ENCODE measurements at regions not wholly inside any gene's neighbourhood (a gene's known extent, or its start where the extent isn't known, plus 50 kb on each side); places are given as distances from the start of the nearest gene placed in this dataset.

DNA sequence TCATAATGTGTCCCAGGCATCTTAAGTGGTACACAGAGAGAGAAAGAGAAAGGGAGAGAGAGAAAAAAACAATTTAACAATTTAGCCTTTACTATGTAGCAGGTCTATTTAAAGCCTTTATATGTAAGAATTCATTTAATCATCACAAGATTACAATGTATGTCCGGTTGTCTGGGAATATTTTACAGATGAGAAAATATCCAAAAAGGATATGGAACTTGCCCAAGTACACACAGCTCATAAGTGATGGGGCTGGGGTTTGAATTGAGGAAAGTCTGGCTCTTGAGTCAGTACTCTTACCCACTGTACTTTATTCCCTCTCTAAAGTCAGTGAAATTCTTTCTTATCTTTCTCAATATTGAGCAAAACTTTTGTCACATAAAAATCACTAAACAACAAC is 104.6 kb downstream of the LYPLAL1 start:
- H3K4me3 ChIP-seq (ENCODE audit: insufficient read depth, low read length), result no peak overlapping the region
- no peaks in the 10 kb centered on the region for H3K9me3 ChIP-seq (ENCODE audit: low read depth, low read length)
- TF ChIP-seq, protein P1, sequence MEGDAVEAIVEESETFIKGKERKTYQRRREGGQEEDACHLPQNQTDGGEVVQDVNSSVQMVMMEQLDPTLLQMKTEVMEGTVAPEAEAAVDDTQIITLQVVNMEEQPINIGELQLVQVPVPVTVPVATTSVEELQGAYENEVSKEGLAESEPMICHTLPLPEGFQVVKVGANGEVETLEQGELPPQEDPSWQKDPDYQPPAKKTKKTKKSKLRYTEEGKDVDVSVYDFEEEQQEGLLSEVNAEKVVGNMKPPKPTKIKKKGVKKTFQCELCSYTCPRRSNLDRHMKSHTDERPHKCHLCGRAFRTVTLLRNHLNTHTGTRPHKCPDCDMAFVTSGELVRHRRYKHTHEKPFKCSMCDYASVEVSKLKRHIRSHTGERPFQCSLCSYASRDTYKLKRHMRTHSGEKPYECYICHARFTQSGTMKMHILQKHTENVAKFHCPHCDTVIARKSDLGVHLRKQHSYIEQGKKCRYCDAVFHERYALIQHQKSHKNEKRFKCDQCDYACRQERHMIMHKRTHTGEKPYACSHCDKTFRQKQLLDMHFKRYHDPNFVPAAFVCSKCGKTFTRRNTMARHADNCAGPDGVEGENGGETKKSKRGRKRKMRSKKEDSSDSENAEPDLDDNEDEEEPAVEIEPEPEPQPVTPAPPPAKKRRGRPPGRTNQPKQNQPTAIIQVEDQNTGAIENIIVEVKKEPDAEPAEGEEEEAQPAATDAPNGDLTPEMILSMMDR (IDR thresholded peaks at IDR 0.05; ENCODE audit: extremely low read depth, low read depth, low read length), result no peak
- peaks cover 22% of the 10 kb centered on the region for H3K4me1 ChIP-seq (ENCODE audit: insufficient read depth, low read length)
- H2AFZ ChIP-seq (ENCODE audit: low read length), result no peak overlapping the region
- H3K4me2 ChIP-seq (ENCODE audit: insufficient read depth, low read length), result no peak overlapping the region
- no peaks in the 10 kb centered on the region for H4K20me1 ChIP-seq (ENCODE audit: insufficient read depth, low read length)
- no peaks in the 10 kb centered on the region for H3K36me3 ChIP-seq (ENCODE audit: insufficient read depth, low read length)
- no peak for DNase-seq (ENCODE audit: insufficient read length, low spot score, missing footprints)
- peak overlapping the region; percentile 58 for H3K27ac ChIP-seq (ENCODE audit: low read depth, low read length)
- no peaks in the 10 kb centered on the region for H3K27me3 ChIP-seq (ENCODE audit: insufficient read depth, low read length)
- H3K79me2 ChIP-seq (ENCODE audit: insufficient read depth, low read length), result no peaks in the 10 kb centered on the region

DNA sequence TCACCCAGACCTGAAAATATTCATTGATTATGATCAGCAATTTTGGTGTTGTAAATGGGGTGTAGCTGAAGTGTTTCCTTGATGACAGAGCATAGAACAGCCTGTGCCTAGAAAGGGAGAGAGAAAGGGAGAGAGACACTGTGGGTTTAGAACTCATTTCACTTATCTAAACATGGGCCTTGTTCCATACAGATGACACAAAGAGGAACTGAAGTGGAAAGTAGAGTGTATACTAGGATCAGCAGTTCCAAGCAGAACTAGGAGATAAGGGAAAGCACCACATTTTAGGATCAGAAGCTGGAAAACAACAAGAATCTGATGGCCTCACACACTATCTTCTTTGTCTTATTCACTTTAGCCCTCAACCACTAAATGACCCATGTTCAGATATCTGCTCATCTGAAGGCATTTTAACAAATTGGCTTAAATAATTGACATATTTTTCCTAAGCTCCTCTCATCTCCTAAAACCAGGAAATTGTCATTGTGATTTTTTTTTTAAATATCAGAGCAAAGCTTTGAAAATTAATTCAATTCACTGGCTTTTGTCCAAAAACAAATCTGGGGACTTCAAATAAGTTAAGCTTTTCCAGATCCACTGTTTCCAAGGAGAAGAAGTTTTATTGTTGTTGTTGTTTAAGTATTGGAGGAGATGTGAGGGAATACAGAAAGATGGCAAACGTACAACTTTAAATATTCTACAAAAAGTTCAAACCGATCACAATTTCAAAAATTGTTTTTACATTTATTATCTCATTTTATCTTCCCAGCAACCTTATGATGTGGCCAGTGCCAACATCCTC is 103.8 kb downstream of the LYPLAL1 start:
- H3K4me2 ChIP-seq (ENCODE audit: insufficient read depth, low read length), result no peak overlapping the region
- TF ChIP-seq, protein P1 (IDR thresholded peaks at IDR 0.05; ENCODE audit: extremely low read depth, low read depth, low read length), result no peak
- no peaks in the 10 kb centered on the region for H3K36me3 ChIP-seq (ENCODE audit: insufficient read depth, low read length)
- peak overlapping the region; percentile 58 for H3K27ac ChIP-seq (ENCODE audit: low read depth, low read length)
- H3K79me2 ChIP-seq (ENCODE audit: insufficient read depth, low read length), result no peaks in the 10 kb centered on the region
- no peaks in the 10 kb centered on the region for H3K27me3 ChIP-seq (ENCODE audit: insufficient read depth, low read length)
- H2AFZ ChIP-seq (ENCODE audit: low read length), result no peak overlapping the region
- no peaks in the 10 kb centered on the region for H4K20me1 ChIP-seq (ENCODE audit: insufficient read depth, low read length)
- peaks cover 24% of the 10 kb centered on the region for H3K4me1 ChIP-seq (ENCODE audit: insufficient read depth, low read length)
- H3K9me3 ChIP-seq (ENCODE audit: low read depth, low read length), result no peaks in the 10 kb centered on the region
- H3K4me3 ChIP-seq (ENCODE audit: insufficient read depth, low read length), result no peak overlapping the region
- no peak for DNase-seq (ENCODE audit: insufficient read length, low spot score, missing footprints)

DNA sequence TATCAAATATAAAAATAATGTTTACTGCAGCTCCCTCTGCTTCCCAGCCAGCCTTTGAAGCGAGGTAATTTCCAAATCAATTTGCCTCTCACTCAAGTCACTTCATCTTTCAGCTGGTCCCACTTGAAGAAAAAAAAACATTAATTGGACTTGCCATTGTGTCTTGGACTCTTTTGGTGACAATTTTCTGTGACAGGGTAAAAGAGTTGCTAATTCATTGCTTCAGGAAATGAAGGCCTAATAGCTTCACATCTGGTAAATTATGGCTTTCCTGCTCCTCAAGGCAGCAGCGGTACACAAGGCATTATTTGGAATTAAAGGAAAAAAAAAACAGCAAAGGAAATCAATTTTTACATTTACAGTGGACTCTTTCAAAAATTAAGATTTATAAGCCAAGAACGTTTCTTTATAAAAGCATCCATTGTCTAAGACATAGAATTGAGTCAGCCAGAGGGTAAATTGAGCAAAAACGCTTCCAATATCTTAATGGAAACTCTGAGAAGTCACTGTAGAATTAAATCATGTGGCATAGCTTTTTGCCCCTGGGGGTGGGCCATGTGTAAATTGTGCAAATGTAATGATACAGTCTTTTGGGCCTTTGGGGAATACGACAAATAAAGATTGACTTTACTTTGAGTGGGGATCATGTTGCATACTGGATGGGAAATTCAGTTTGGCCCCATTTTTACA is 102.5 kb downstream of the LYPLAL1 start:
- H3K9me3 ChIP-seq (ENCODE audit: low read depth, low read length), result no peaks in the 10 kb centered on the region
- TF ChIP-seq, protein P1 (IDR thresholded peaks at IDR 0.05; ENCODE audit: extremely low read depth, low read depth, low read length), result no peak
- DNase-seq (ENCODE audit: insufficient read length, low spot score, missing footprints), result no peak
- peaks cover 36% of the 10 kb centered on the region for H3K4me1 ChIP-seq (ENCODE audit: insufficient read depth, low read length)
- no peak overlapping the region for H3K27ac ChIP-seq (ENCODE audit: low read depth, low read length)
- no peaks in the 10 kb centered on the region for H3K79me2 ChIP-seq (ENCODE audit: insufficient read depth, low read length)
- H3K27me3 ChIP-seq (ENCODE audit: insufficient read depth, low read length), result no peaks in the 10 kb centered on the region
- no peak overlapping the region for H3K4me2 ChIP-seq (ENCODE audit: insufficient read depth, low read length)
- no peaks in the 10 kb centered on the region for H4K20me1 ChIP-seq (ENCODE audit: insufficient read depth, low read length)
- no peak overlapping the region for H3K4me3 ChIP-seq (ENCODE audit: insufficient read depth, low read length)
- no peak overlapping the region for H2AFZ ChIP-seq (ENCODE audit: low read length)
- H3K36me3 ChIP-seq (ENCODE audit: insufficient read depth, low read length), result no peaks in the 10 kb centered on the region

DNA sequence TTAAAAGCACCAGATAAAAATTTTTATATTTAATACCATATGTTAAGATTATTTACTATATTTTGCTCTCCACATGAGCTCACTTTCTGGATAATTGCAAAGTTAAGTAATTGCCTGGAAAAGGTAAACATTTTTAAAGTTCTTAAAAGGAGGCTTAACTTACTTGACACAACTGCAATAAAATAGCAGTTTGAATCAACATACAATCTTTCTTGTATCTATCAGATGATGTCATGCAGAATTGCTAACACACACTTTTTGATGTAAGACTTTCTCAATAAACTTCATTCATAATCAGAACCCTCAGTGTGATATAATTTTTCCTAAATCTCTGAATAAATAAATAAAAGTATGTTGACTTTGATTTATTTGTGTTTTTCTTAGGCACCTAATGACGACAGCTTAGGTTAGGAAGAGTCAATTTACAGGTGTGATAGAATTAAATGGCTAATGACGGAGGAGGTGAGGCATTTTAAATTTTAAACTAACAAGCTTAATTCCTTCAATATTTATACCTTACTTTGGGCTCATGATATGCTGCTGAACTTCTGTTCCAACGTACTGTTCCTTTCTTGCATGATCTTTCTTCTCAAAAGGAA is 99.5 kb downstream of the LYPLAL1 start:
- DNase-seq (ENCODE audit: insufficient read length, low spot score, missing footprints), result no peak
- TF ChIP-seq, protein P1 (IDR thresholded peaks at IDR 0.05; ENCODE audit: extremely low read depth, low read depth, low read length), result no peak
- Histone ChIP-seq H2AFZ (ENCODE audit: low read length) (no peak overlapping the region), H3K4me2 (ENCODE audit: insufficient read depth, low read length) (no peak overlapping the region), H3K27me3 (ENCODE audit: insufficient read depth, low read length) (no peaks in the 10 kb centered on the region), H3K27ac (ENCODE audit: low read depth, low read length) (no peak overlapping the region), H3K36me3 (ENCODE audit: insufficient read depth, low read length) (no peaks in the 10 kb centered on the region), H3K9me3 (ENCODE audit: low read depth, low read length) (no peaks in the 10 kb centered on the region), H3K4me3 (ENCODE audit: insufficient read depth, low read length) (no peak overlapping the region), H3K79me2 (ENCODE audit: insufficient read depth, low read length) (no peaks in the 10 kb centered on the region), H3K4me1 (ENCODE audit: insufficient read depth, low read length) (peaks cover 14% of the 10 kb centered on the region), H4K20me1 (ENCODE audit: insufficient read depth, low read length) (no peaks in the 10 kb centered on the region)
